ENCODE measurements at regions not wholly inside any gene's neighbourhood (a gene's known extent, or its start where the extent isn't known, plus 50 kb on each side); places are given as distances from the start of the nearest gene placed in this dataset.

DNA sequence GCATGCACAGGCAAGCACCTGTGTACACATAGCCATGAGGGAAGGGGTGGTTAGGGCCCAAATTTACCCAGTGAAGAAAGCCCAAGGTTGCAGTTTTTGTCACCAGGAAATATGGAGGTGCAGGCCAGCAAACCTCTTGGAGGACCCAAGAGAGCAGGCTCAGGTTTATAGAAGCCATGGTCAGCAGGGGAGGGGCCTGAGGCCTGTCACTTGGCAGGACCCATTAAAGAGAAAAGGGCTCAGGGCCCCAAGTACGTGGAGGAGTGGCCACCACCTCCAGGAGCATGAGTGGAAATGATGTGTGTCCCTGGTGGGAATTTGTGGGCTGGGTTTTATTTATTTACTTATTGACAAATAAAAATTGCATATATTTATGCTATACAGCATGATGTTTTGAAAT lies 192.9 kb downstream of the HAUS1 start:
- peaks cover 9% of the 10 kb centered on the region for H3K27me3 Mint-ChIP-seq
- H3K4me1 Mint-ChIP-seq (ENCODE audit: low read depth), result no peaks in the 10 kb centered on the region
- H3K27ac Mint-ChIP-seq, result peak overlapping the region; percentile 38
- H3K4me3 Mint-ChIP-seq (ENCODE audit: low read depth), result no peak overlapping the region
- TF ChIP-seq, protein P1, sequence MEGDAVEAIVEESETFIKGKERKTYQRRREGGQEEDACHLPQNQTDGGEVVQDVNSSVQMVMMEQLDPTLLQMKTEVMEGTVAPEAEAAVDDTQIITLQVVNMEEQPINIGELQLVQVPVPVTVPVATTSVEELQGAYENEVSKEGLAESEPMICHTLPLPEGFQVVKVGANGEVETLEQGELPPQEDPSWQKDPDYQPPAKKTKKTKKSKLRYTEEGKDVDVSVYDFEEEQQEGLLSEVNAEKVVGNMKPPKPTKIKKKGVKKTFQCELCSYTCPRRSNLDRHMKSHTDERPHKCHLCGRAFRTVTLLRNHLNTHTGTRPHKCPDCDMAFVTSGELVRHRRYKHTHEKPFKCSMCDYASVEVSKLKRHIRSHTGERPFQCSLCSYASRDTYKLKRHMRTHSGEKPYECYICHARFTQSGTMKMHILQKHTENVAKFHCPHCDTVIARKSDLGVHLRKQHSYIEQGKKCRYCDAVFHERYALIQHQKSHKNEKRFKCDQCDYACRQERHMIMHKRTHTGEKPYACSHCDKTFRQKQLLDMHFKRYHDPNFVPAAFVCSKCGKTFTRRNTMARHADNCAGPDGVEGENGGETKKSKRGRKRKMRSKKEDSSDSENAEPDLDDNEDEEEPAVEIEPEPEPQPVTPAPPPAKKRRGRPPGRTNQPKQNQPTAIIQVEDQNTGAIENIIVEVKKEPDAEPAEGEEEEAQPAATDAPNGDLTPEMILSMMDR (IDR thresholded peaks at IDR 0.05; ENCODE audit: unreplicated experiment), result no peak
- no peaks in the 10 kb centered on the region for H3K36me3 Mint-ChIP-seq (ENCODE audit: insufficient read depth)
- no peaks in the 10 kb centered on the region for H3K9me3 Mint-ChIP-seq (ENCODE audit: low read depth)
- no peak for DNase-seq (ENCODE audit: low spot score, unreplicated experiment)

GRCh38 chr18:46297621-46298020 lies 193.4 kb downstream of the HAUS1 start:
- Mint-ChIP-seq H3K27me3 (peaks cover 12% of the 10 kb centered on the region), H3K4me1 (ENCODE audit: low read depth) (no peaks in the 10 kb centered on the region), H3K9me3 (ENCODE audit: low read depth) (no peaks in the 10 kb centered on the region), H3K4me3 (ENCODE audit: low read depth) (no peak overlapping the region), H3K36me3 (ENCODE audit: insufficient read depth) (no peaks in the 10 kb centered on the region), H3K27ac (no peak overlapping the region)
- DNase-seq (ENCODE audit: low spot score, unreplicated experiment), result no peak
- TF ChIP-seq, protein P1 (IDR thresholded peaks at IDR 0.05; ENCODE audit: unreplicated experiment), result no peak

GRCh38 chr18:46298511-46298910 lies 194.3 kb downstream of the HAUS1 start:
- TF ChIP-seq, protein P1 (IDR thresholded peaks at IDR 0.05; ENCODE audit: unreplicated experiment), result no peak
- DNase-seq (ENCODE audit: low spot score, unreplicated experiment), result no peak
- no peak overlapping the region for H3K4me3 Mint-ChIP-seq (ENCODE audit: low read depth)
- no peaks in the 10 kb centered on the region for H3K4me1 Mint-ChIP-seq (ENCODE audit: low read depth)
- H3K27me3 Mint-ChIP-seq, result peaks cover 17% of the 10 kb centered on the region
- H3K36me3 Mint-ChIP-seq (ENCODE audit: insufficient read depth), result no peaks in the 10 kb centered on the region
- H3K27ac Mint-ChIP-seq, result no peak overlapping the region
- no peaks in the 10 kb centered on the region for H3K9me3 Mint-ChIP-seq (ENCODE audit: low read depth)

GRCh38 chr18:46299465-46300008 lies 195.4 kb downstream of the HAUS1 start:
- DNase-seq (ENCODE audit: low spot score, unreplicated experiment), result no peak
- Mint-ChIP-seq H3K27me3 (peaks cover 17% of the 10 kb centered on the region), H3K4me1 (ENCODE audit: low read depth) (no peaks in the 10 kb centered on the region), H3K9me3 (ENCODE audit: low read depth) (no peaks in the 10 kb centered on the region), H3K36me3 (ENCODE audit: insufficient read depth) (no peaks in the 10 kb centered on the region), H3K27ac (no peak overlapping the region), H3K4me3 (ENCODE audit: low read depth) (no peak overlapping the region)
- TF ChIP-seq, protein P1 (IDR thresholded peaks at IDR 0.05; ENCODE audit: unreplicated experiment), result no peak

GRCh38 chr18:46301081-46301480 lies 196.9 kb downstream of the HAUS1 start:
- TF ChIP-seq, protein P1 (IDR thresholded peaks at IDR 0.05; ENCODE audit: unreplicated experiment), result no peak
- Mint-ChIP-seq H3K4me1 (ENCODE audit: low read depth) (no peaks in the 10 kb centered on the region), H3K4me3 (ENCODE audit: low read depth) (no peak overlapping the region), H3K27me3 (peaks cover 17% of the 10 kb centered on the region), H3K9me3 (ENCODE audit: low read depth) (no peaks in the 10 kb centered on the region), H3K36me3 (ENCODE audit: insufficient read depth) (no peaks in the 10 kb centered on the region), H3K27ac (no peak overlapping the region)
- DNase-seq (ENCODE audit: low spot score, unreplicated experiment), result no peak

All from progenitor cell of endocrine pancreas (in vitro differentiated cells).